ENCODE measurements at regions not wholly inside any gene's neighbourhood (a gene's known extent, or its start where the extent isn't known, plus 50 kb on each side); places are given as distances from the start of the nearest gene placed in this dataset.

DNA sequence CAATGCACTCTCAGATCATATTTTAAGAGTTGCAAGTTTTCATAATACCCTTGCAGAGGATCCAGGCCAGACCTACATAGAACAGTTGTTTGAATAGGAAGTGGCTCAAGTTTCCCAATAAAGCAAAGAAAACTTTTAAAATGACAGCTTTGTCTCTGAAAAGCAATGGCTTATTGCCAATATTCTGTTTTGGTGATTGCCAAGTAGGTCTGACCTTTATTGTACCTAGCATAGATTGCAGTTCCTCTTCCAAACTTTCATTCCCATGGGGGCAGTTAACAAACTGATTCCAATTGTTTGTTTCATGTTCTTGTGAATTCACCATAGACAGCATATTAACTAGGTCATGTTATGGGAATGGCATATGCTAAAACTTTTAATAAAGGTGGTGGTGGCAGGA lies 664.6 kb upstream of the CA10 start (continued):
- no peak for TF ChIP-seq RAD21 (IDR thresholded peaks at IDR 0.05; ENCODE audit: low read length)
- no peak for TF ChIP-seq YY1 (IDR thresholded peaks at IDR 0.05; ENCODE audit: low read depth)
- no peak for TF ChIP-seq NFIC (IDR thresholded peaks at IDR 0.05; ENCODE audit: borderline replicate concordance)
- no peak for TF ChIP-seq GABPA (IDR thresholded peaks at IDR 0.05; ENCODE audit: low read depth)
- TF ChIP-seq SMC3 (IDR thresholded peaks at IDR 0.05; ENCODE audit: low read depth, low read length): no peak

DNA sequence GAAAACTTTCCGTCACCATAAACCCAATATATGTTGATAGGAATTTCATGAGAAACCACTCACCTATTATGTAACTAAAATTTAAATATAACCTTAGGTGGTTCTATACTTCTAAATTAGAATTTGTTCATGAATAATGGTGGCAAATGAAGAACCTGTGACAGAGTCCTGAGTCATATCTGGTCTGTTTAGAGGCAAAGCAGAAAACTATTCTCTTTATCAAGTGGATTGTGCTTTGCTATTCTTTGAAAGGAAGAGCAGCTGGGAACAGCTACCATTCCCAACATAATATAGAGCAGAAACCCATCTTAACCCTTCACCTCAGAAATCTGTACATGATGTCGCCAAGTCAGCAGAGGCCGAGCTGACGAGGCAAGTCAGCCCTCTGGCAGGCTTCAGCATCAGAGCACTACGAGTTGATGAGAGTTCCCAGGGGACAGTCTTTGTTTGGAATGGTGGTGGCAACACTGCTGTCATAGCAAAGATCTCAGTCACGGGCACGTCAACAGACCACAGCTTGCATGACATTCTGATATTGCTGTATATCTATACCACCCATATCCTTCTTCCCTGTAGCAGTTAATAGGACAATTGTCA lies 631.9 kb upstream of the CA10 start:
- POLR2A ChIA-PET: no interaction called here
- no peaks in the 10 kb centered on the region for H3K36me3 ChIP-seq (replicated peaks in 1 of 2; ENCODE audit: control insufficient read depth in 1 of 2, insufficient read depth in 2 of 2, low read length in 1 of 2)
- CTCF ChIA-PET: interaction anchor here (0.8 kb wide), 1 partner anchor 63 kb away, joined by 3 read pairs; no protein-coding TSS in a partner anchor
- H3F3A ChIP-seq (replicated peaks; ENCODE audit: insufficient read depth): no peaks in the 10 kb centered on the region
- H4K20me1 ChIP-seq (ENCODE audit: insufficient read depth): no peaks in the 10 kb centered on the region
- H3K27ac ChIP-seq (ENCODE audit: low read depth in 2 of 2, low read length in 1 of 2): no peak overlapping the region
- H3K4me3 ChIP-seq (ENCODE audit: low read depth in 2 of 2, low read length in 1 of 2): no peak overlapping the region
- H3K79me2 ChIP-seq (ENCODE audit: insufficient read depth): no peaks in the 10 kb centered on the region
- H3K9me3 ChIP-seq: peaks cover 2% of the 10 kb centered on the region; the same call in 1 of the 2 replicates
- no peak overlapping the region for H2AFZ ChIP-seq (ENCODE audit: low read depth)
- H3K27me3 ChIP-seq (ENCODE audit: insufficient read depth): no peaks in the 10 kb centered on the region
- no peaks in the 10 kb centered on the region for H3K9me2 ChIP-seq
- TF ChIP-seq NFIC (IDR thresholded peaks at IDR 0.05; ENCODE audit: borderline replicate concordance): no peak
- no peak for TF ChIP-seq GABPA (IDR thresholded peaks at IDR 0.05; ENCODE audit: low read depth)
- TF ChIP-seq EZH2phosphoT487 (IDR thresholded peaks at IDR 0.05; ENCODE audit: borderline replicate concordance, low read depth): no peak
- TF ChIP-seq, protein P1, sequence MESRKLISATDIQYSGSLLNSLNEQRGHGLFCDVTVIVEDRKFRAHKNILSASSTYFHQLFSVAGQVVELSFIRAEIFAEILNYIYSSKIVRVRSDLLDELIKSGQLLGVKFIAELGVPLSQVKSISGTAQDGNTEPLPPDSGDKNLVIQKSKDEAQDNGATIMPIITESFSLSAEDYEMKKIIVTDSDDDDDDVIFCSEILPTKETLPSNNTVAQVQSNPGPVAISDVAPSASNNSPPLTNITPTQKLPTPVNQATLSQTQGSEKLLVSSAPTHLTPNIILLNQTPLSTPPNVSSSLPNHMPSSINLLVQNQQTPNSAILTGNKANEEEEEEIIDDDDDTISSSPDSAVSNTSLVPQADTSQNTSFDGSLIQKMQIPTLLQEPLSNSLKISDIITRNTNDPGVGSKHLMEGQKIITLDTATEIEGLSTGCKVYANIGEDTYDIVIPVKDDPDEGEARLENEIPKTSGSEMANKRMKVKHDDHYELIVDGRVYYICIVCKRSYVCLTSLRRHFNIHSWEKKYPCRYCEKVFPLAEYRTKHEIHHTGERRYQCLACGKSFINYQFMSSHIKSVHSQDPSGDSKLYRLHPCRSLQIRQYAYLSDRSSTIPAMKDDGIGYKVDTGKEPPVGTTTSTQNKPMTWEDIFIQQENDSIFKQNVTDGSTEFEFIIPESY (IDR thresholded peaks at IDR 0.05; ENCODE audit: borderline replicate concordance, low read depth): no peak
- no peak for TF ChIP-seq TAF1 (IDR thresholded peaks at IDR 0.05; ENCODE audit: borderline replicate concordance, low read depth, low read length)
- TF ChIP-seq, protein P2, sequence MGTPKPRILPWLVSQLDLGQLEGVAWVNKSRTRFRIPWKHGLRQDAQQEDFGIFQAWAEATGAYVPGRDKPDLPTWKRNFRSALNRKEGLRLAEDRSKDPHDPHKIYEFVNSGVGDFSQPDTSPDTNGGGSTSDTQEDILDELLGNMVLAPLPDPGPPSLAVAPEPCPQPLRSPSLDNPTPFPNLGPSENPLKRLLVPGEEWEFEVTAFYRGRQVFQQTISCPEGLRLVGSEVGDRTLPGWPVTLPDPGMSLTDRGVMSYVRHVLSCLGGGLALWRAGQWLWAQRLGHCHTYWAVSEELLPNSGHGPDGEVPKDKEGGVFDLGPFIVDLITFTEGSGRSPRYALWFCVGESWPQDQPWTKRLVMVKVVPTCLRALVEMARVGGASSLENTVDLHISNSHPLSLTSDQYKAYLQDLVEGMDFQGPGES (IDR thresholded peaks at IDR 0.05; ENCODE audit: low read depth, low read length): no peak
- TF ChIP-seq, protein P3, sequence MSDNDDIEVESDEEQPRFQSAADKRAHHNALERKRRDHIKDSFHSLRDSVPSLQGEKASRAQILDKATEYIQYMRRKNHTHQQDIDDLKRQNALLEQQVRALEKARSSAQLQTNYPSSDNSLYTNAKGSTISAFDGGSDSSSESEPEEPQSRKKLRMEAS (IDR thresholded peaks at IDR 0.05; ENCODE audit: low read depth): no peak
- TF ChIP-seq CHD2 (IDR thresholded peaks at IDR 0.05; ENCODE audit: low read length, partially characterized antibody): no peak
- no peak for TF ChIP-seq FOXM1 (IDR thresholded peaks at IDR 0.05; ENCODE audit: low read depth)
- no peak for TF ChIP-seq FOSL2 (IDR thresholded peaks at IDR 0.05; ENCODE audit: borderline replicate concordance, low read depth)
- no peak for TF ChIP-seq GATA2 (CRISPR knock-in tag; IDR thresholded peaks at IDR 0.05)
- TF ChIP-seq SMC3 (IDR thresholded peaks at IDR 0.05; ENCODE audit: low read depth, low read length): no peak
- no peak for TF ChIP-seq MEF2A (IDR thresholded peaks at IDR 0.05; ENCODE audit: borderline replicate concordance, low read depth)
- TF ChIP-seq EP300 (IDR thresholded peaks at IDR 0.05; ENCODE audit: borderline replicate concordance in 1 of 2, low read depth in 1 of 2, low read length in 1 of 2): no peak
- no peak for TF ChIP-seq NRF1 (IDR thresholded peaks at IDR 0.05; ENCODE audit: low read depth, low read length)
- TF ChIP-seq ELF1 (IDR thresholded peaks at IDR 0.05): no peak
- TF ChIP-seq FOXJ3 (CRISPR knock-in tag; IDR thresholded peaks at IDR 0.05): no peak
- TF ChIP-seq RCOR1 (IDR thresholded peaks at IDR 0.05; ENCODE audit: low read length): no peak
- WGBS (ENCODE audit: low lambda C conversion rate): 44% methylated on average over 7 of the region's 7 CpGs
- H3K4me2 ChIP-seq: no peak overlapping the region
- no peaks in the 10 kb centered on the region for H3K4me1 ChIP-seq (ENCODE audit: control insufficient read depth in 1 of 2, insufficient read depth in 2 of 2, low read depth in 1 of 2, low read length in 1 of 2)
- DNase-seq: no peak
- no peak overlapping the region for H3K9ac ChIP-seq
